ENCODE measurements at regions not wholly inside any gene's neighbourhood (a gene's known extent, or its start where the extent isn't known, plus 50 kb on each side); places are given as distances from the start of the nearest gene placed in this dataset.
A peak's percentile ranks its signal among the peaks of the same experiment; 100 is the strongest.
"Not testable (repeated sequence)": the region's sequence is repeated elsewhere in the genome, so short reads cannot be mapped to it uniquely, and the experiment has no call there.

GRCh38 chr3:94331831-94332230, 269.0 kb downstream of the NSUN3 start:
- no peak for DNase-seq (ENCODE audit: low spot score)

GRCh38 chr3:94336046-94336753, 273.3 kb downstream of the NSUN3 start:
- DNase-seq (ENCODE audit: low spot score) = peak; percentile 12

GRCh38 chr3:94345101-94345500, 282.2 kb downstream of the NSUN3 start:
- DNase-seq (ENCODE audit: low spot score) = no peak

- no peak for DNase-seq (ENCODE audit: low spot score)
These were observed 286.5 kb downstream of the NSUN3 start for GRCh38 chr3:94349310-94349878.

GRCh38 chr3:94356581-94356980, 293.7 kb downstream of the NSUN3 start:
- no peak for DNase-seq (ENCODE audit: low spot score)

- DNase-seq (ENCODE audit: low spot score) = no peak
These were observed 297.1 kb downstream of the NSUN3 start for GRCh38 chr3:94359996-94360395.

- peak; percentile 18 for DNase-seq (ENCODE audit: low spot score)
These were observed 298.1 kb downstream of the NSUN3 start for GRCh38 chr3:94360987-94361386.

GRCh38 chr3:94362393-94362792, 299.5 kb downstream of the NSUN3 start:
- no peak for DNase-seq (ENCODE audit: low spot score)

- no peak for DNase-seq (ENCODE audit: low spot score)
These were observed 302.1 kb downstream of the NSUN3 start for GRCh38 chr3:94365006-94365405.

GRCh38 chr3:94372026-94372425, 309.2 kb downstream of the NSUN3 start:
- no peak for DNase-seq (ENCODE audit: low spot score)

- no peak for DNase-seq (ENCODE audit: low spot score)
These were observed 310.6 kb downstream of the NSUN3 start for GRCh38 chr3:94373456-94373855.

- DNase-seq (ENCODE audit: low spot score) = no peak
These were observed 311.7 kb downstream of the NSUN3 start for GRCh38 chr3:94374439-94375161.

GRCh38 chr3:94377123-94377696, 314.3 kb downstream of the NSUN3 start:
- not testable (repeated sequence) for DNase-seq (ENCODE audit: low spot score)

GRCh38 chr3:94377863-94378262, 315.0 kb downstream of the NSUN3 start:
- DNase-seq (ENCODE audit: low spot score) = not testable (repeated sequence)

GRCh38 chr3:94378322-94378721, 315.5 kb downstream of the NSUN3 start:
- no peak for DNase-seq (ENCODE audit: low spot score)

GRCh38 chr3:94379264-94379663, 316.4 kb downstream of the NSUN3 start:
- no peak for DNase-seq (ENCODE audit: low spot score)

- no peak for DNase-seq (ENCODE audit: low spot score)
These were observed 332.0 kb downstream of the NSUN3 start for GRCh38 chr3:94394885-94395284.

- no peak for DNase-seq (ENCODE audit: low spot score)
These were observed 333.0 kb downstream of the NSUN3 start for GRCh38 chr3:94395851-94396250.

GRCh38 chr3:94398036-94398435, 335.2 kb downstream of the NSUN3 start:
- DNase-seq (ENCODE audit: low spot score) = no peak

- DNase-seq (ENCODE audit: low spot score) = no peak
These were observed 338.6 kb downstream of the NSUN3 start for GRCh38 chr3:94401466-94401865.

GRCh38 chr3:94402126-94402525, 339.3 kb downstream of the NSUN3 start:
- DNase-seq (ENCODE audit: low spot score) = no peak

GRCh38 chr3:94405258-94406035, 342.6 kb downstream of the NSUN3 start:
- no peak for DNase-seq (ENCODE audit: low spot score)

Measured in mucosa of gallbladder (tissue), 1 donor.